T-helper 2 cell (primary cell): ENCODE measurements at regions not wholly inside any gene's neighbourhood (a gene's known extent, or its start where the extent isn't known, plus 50 kb on each side); places are given as distances from the start of the nearest gene placed in this dataset.
"Not testable (repeated sequence)": the region's sequence is repeated elsewhere in the genome, so short reads cannot be mapped to it uniquely, and the experiment has no call there.

ENCODE experiments used
- DNase-seq, 5 experiments: peaks; one replicate each; pipeline versions ENCODE4 v3.0.0 to v3.0.0-alpha.2; 2012 to 2022

- DNase-seq = no peak
Observed at GRCh38 chr1:70556541-70556940, 145.5 kb downstream of the CTH start.

- no peak for DNase-seq
Observed at GRCh38 chr1:70567167-70567566, 156.1 kb downstream of the CTH start.

- DNase-seq = no peak
Observed at GRCh38 chr1:70571191-70571590, 160.1 kb downstream of the CTH start.

GRCh38 chr1:70573317-70573843 lies 162.3 kb downstream of the CTH start:
- no peak for DNase-seq

GRCh38 chr1:70581661-70582060 lies 170.6 kb downstream of the CTH start:
- DNase-seq = no peak

- DNase-seq = no peak
Observed at GRCh38 chr1:70583522-70583921, 172.5 kb downstream of the CTH start.

- DNase-seq = no peak
Observed at GRCh38 chr1:70586046-70586445, 175.0 kb downstream of the CTH start.

- no peak for DNase-seq
Observed at GRCh38 chr1:70587872-70588366, 176.9 kb downstream of the CTH start.

- not testable (repeated sequence) for DNase-seq
Observed at GRCh38 chr1:70593551-70593950, 182.5 kb downstream of the CTH start.

- DNase-seq = no peak
Observed at GRCh38 chr1:70608815-70609214, 197.7 kb downstream of the CTH start.

- not testable (repeated sequence) for DNase-seq
Observed at GRCh38 chr1:70610164-70610563, 199.1 kb downstream of the CTH start.

- DNase-seq = no peak
Observed at GRCh38 chr1:70616946-70617345, 205.9 kb downstream of the CTH start.

GRCh38 chr1:70617728-70618127 lies 206.7 kb downstream of the CTH start:
- DNase-seq = no peak

GRCh38 chr1:70627910-70628309 lies 216.8 kb downstream of the CTH start:
- no peak for DNase-seq

- no peak for DNase-seq
Observed at GRCh38 chr1:70628973-70629372, 217.9 kb downstream of the CTH start.

- DNase-seq = no peak
Observed at GRCh38 chr1:70633004-70633403, 221.9 kb downstream of the CTH start.

GRCh38 chr1:70635868-70636267 lies 224.8 kb downstream of the CTH start:
- DNase-seq = no peak

GRCh38 chr1:70641868-70642267 lies 230.8 kb downstream of the CTH start:
- no peak for DNase-seq

- no peak for DNase-seq
Observed at GRCh38 chr1:70656361-70656760, 245.3 kb downstream of the CTH start.

- no peak for DNase-seq
Observed at GRCh38 chr1:70659891-70660290, 248.8 kb downstream of the CTH start.

GRCh38 chr1:70666381-70667140 lies 255.5 kb downstream of the CTH start:
- DNase-seq = no peak

GRCh38 chr1:70667494-70668170 lies 256.6 kb downstream of the CTH start:
- no peak for DNase-seq

- DNase-seq = no peak
Observed at GRCh38 chr1:70671006-70671405, 259.9 kb downstream of the CTH start.

GRCh38 chr1:70672442-70672888 lies 261.4 kb downstream of the CTH start:
- no peak for DNase-seq
